Hindlimb muscle (tissue), 1 donor: ENCODE measurements at regions not wholly inside any gene's neighbourhood (a gene's known extent, or its start where the extent isn't known, plus 50 kb on each side); places are given as distances from the start of the nearest gene placed in this dataset.
A peak's percentile ranks its signal among the peaks of the same experiment; 100 is the strongest.

ENCODE experiments used
- DNase-seq: peaks from one replicate; pipeline ENCODE4 v3.0.0-alpha.2; 2013

DNA sequence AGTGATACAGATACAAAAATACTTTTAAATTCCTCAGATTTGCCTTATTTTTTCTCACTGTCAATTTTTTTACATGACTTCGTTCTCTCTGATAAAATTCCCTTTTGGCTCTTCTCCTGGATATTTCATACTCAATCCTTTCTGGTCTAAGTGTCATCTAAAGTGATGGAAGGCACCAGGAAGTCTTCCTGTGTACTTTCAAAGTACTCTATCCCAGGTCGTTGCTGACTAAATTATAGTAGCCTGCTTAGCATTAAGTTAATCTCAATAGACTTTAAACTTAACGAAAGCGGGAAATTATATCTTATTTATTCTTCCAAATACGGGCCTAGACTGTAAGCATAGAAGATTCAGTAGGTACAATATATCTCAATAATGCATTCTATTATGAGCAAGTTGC is 67.8 kb downstream of the CASP12 start:
- DNase-seq: no peak

DNA sequence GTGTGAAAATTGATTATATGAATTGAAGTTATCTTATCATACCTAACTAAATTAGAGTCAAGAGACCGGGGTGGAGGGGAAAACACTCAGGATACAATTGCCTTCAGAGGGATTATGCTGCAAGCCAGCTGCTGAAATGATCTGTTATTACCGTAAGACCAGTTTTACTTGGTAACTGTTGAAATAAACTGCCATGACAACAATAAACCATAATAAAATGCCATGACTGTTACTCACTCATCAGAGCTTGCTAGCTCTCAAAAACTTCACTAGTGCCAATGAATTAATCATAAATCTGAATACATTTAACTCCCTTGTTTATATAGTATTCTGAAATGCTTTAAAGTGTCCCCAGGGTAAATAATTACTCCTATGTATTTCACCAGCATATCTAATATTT is 68.2 kb downstream of the CASP12 start:
- peak; percentile 8 for DNase-seq

- no peak for DNase-seq
Observed at GRCh38 chr11:104826772-104827171, 71.5 kb downstream of the CASP12 start.

GRCh38 chr11:104823657-104824056 is 74.6 kb downstream of the CASP12 start:
- DNase-seq: no peak

GRCh38 chr11:104820431-104820830 is 77.8 kb downstream of the CASP12 start:
- no peak for DNase-seq

GRCh38 chr11:104819603-104820002 is 78.7 kb downstream of the CASP12 start:
- DNase-seq: no peak

DNA sequence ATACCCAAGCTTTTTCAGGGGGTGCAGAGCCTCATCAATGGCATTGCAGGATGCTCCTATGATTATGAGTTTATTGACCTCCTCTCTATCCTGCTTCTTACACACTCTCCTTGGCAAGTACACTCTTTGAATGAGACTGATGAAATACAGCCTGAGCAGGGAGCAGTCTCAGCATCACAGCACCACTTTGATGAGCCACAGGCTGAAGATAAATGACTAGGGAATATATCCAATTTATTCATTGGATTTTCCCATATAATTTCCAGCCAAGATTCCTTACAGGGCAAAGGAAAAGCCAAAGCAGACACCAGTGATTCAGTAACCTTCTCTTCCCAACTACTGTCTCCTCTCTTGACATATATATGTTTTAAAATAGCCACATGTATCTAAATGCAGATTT is 79.2 kb downstream of the CASP12 start:
- no peak for DNase-seq

DNA sequence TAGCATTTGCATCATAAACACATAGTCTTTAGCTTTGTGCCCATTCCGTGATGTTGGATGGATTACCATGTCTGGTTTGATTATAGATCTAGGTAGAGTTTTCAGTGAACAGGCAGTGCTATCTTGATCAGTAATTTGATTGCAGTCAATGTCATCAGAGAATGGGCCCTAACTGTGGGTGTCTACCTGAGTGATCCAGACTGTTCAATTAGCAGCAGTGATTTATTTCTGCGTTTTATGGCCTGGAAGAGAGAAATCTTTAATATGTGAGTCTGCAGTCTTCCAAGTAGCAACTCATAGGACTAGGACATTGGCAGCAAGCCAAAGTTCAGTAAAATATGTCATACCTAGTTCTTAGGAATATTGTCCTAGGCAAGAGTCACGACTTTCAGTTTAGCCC is 80.3 kb downstream of the CASP12 start:
- DNase-seq: no peak

- no peak for DNase-seq
Observed at GRCh38 chr11:104813532-104813931, 84.7 kb downstream of the CASP12 start.

DNA sequence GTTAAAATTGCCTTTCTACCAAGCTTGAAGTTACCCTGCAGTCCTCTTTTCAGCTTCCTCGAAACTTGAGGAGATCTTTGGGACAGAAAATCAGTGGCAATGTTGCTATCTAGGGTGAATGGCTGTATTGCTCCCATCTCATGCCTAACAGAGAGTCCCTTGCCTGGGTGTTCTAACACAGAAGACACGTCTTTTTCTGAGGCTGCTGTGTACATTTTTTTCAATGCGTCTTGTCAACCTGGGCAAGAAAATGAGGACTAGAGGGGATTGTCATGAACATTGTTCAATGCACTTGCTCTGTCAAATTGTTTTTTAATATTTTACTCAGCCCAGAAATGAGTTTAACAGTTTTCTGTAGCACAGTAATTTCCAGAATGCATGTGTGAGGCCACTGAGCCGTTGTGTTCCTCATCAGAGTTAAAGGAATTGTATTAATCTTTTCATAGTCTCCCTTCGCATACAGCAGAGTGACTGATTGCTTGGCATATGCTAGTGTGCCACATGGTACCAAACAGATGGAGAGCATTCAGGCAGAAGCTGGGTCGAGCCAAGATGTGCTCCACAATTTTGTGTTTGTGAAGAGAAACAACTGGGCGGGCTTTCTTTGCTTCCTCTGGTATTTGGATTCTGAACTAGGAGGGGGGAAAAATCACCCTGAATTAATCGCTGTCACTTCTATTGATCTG is 86.0 kb downstream of the CASP12 start:
- DNase-seq: no peak

GRCh38 chr11:104803776-104804175 is 94.5 kb downstream of the CASP12 start:
- no peak for DNase-seq

DNA sequence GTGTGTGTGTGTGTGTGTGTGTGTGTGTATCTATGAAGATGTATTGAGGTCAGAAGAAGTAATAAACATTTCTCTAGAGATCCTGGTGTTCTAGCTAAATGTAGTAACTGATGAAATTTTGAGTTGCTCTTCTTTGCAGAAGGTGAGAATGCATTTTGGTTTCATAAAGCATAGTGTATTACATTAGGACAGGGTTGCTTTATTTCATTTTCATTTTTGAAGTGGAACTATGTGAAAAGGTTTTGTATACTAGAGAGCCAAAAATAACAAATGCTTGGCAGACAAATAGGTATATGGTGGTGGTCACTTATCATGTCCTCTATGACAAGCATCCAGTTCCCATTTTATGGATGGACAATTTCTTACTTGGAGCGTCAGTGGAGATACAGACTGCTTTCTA is 99.0 kb downstream of the CASP12 start:
- DNase-seq: no peak

- DNase-seq: no peak
Observed at GRCh38 chr11:104798789-104799188, 99.5 kb downstream of the CASP12 start.

GRCh38 chr11:104796301-104796700 is 102.0 kb downstream of the CASP12 start:
- DNase-seq: no peak

DNA sequence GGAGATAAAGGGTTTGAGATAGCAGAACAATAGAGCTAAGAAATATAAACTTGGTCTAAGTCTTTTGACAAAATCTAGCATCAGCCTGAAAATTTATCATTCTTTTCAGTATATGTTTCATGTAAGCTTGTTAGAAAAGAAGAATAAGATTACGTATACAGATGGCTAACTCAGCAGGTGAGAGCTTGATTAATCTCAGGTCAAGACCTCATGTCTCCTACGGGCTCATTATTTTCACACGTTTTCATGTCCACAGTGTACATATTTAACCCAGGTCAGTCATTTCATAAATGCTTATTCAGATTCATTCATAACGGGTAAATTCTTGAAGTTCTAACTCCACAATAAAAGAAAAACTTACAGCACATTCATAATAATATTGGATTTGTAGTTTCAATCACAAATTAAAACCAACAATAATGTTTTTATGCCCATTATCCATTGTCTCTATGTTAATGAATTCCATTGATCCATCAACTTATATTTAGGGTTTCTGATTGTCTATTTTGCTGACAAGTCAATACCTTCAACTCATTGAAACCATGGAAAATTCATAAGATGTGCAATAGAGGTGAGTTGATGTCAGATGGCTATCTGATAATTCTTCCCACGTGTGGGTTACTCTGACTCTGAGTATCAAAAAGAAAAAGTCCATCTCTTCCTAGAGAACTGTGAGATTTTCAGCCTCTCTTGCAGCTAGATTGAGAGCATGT is 102.6 kb downstream of the CASP12 start:
- DNase-seq: no peak

DNA sequence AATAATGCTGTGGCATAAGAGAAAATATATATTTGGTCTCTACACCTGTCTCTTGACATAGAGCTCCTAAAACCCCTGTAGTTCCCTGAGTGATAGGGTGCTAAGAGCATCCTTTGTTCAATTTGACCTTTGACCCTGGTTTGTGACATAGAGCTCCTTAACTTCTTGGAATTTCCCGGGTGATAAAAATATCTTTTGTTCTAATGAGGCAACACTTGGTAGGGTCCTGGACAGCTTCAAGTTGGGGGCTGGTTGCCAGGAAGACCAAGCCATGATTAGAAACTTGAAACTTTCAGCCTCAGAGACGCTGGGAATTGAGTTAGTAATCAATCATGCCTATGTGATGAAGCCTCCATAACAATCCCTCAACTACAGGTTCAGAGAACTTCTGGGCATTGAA is 105.4 kb downstream of the CASP12 start:
- no peak for DNase-seq

DNA sequence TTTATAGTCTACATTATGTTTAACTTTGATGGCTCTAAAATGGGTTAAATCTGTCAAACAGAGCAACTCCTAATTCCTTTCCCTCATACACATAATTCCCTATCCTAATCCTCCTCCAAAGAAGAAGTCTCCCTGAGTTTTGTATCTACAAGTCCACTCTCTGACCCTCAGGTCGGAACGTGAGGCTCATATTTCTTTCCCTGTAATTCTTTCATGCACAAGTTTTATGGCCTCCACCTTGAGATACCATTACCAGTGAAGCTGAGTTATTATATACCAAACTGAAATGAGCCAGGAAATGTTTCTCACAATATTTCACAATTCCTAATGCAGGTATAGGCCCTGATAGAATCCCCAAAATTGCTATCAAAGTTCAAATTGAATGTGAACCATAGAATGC is 106.4 kb downstream of the CASP12 start:
- no peak for DNase-seq

GRCh38 chr11:104784684-104785460 is 113.4 kb downstream of the CASP12 start:
- DNase-seq: no peak

- DNase-seq: no peak
Observed at GRCh38 chr11:104783241-104783640, 115.0 kb downstream of the CASP12 start.

DNA sequence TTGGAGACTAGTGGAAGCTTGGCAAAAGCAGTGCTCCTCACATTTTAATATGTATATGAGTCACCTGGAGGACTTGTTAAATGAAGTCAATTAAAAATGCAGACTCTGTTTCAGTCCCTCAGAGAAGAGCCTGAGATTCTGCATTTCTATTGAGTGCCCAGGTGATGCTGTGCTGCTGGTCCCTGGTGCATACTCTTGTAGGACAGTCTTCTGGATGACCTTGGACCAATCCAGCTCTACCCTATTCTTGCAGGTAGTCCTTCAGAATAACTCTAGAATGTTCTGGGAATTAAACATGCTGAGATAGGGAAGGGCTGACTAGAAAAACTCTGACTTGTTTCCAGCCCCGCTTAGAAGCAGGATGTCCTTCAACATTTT is 115.9 kb downstream of the CASP12 start:
- no peak for DNase-seq

GRCh38 chr11:104781719-104782376 is 116.4 kb downstream of the CASP12 start:
- DNase-seq: no peak

DNA sequence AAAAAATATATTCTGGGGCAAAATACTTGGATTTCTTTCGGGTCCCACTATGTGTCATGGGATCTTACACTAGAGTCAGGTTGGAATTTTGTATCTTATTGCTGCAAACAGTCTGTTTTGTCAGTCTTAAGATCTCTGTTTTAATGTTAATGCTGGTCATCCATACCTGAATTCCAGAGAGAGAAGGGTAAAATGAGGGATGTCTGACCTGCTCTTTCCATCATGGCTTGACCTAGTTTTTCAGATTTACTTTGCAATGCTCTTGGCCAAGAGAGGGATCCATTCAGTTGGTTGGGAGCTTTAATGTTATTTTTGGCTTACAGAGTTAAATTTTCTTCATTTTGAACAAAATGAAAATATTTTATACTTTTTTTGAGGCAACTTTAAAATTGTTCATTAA is 117.2 kb downstream of the CASP12 start:
- no peak for DNase-seq

GRCh38 chr11:104776501-104777170 is 121.6 kb downstream of the CASP12 start:
- DNase-seq: no peak
